HG02852 (cell line): ENCODE measurements at regions not wholly inside any gene's neighbourhood (a gene's known extent, or its start where the extent isn't known, plus 50 kb on each side); places are given as distances from the start of the nearest gene placed in this dataset.

Experiments
- ATAC-seq: cut with Tn5 transposase; IDR thresholded peaks from one replicate; pipeline ENCODE4 v1.9.1; 2021; ENCODE audit warnings: mild to moderate bottlenecking, moderate library complexity; ENCODE audit not compliant: unreplicated experiment

DNA sequence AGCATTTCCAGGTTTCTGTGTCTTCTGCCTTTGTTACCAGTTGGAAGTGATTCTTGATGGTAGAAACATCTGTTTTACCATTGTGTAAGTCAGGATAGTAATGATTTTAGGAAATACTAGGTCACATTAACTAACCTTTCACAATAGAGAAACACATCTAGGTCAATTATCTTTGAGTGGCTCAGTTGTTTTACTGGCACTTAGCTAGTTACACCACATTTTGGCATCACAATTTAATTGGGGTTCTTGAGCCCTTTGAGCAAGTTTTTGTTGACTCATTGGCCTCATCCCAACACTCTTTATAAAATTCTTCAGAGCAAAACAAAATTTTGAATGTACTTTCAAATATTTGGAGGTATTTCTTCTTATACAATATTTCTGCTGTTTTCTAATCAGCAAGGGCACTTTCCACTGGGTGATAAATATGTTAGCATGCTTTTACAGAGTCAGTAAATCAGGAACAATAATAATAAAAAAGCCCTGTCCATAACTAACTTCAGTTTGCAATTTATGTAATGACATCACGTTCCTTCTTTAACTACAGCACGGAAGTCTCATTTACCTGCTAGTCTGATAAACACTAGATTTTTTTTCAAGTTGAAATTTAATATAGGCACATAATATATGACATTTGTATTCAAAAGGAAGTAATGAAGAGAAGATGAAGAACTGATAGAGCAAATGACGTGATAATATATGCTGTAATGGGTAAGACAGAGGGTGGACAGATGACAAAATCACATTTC lies 64.8 kb upstream of the GK2 start:
- ATAC-seq: no peak

DNA sequence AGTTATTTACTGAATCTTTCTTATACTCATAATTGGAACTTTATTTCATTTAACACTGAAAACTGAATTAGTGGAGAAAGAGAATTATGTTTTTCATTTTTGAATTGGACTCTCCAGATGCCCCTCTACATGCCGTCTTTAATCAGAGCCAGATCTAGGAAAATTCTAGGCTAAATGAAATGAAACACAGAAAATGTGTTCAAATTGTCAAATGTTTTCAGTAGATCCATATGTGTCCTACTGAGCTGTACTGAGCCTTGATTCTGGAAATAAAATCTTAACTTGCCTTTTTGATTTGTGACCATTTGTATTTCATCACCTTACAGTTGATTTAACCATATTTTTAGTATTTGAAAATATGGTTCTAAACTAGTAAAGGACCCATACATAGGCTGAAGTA lies 64.0 kb upstream of the GK2 start:
- no peak for ATAC-seq

DNA sequence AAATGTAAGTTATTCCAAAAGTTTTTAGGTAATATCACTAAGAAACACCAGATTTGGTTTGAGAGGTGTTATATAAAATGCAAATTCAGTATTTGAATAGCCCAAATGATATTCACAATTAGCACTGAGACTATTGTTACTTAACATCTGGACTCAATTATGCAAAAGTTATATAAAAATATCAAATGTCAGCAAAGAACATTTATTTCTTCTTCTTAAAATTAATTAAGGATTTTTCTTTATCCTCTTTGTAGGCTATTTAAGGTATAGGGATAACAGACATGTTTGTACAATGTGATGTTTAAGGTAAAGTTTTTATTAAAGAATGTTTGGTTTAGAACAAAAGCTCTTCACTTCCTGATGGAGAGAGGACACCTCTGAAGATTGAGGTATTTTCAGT lies 63.3 kb upstream of the GK2 start:
- ATAC-seq: no peak

DNA sequence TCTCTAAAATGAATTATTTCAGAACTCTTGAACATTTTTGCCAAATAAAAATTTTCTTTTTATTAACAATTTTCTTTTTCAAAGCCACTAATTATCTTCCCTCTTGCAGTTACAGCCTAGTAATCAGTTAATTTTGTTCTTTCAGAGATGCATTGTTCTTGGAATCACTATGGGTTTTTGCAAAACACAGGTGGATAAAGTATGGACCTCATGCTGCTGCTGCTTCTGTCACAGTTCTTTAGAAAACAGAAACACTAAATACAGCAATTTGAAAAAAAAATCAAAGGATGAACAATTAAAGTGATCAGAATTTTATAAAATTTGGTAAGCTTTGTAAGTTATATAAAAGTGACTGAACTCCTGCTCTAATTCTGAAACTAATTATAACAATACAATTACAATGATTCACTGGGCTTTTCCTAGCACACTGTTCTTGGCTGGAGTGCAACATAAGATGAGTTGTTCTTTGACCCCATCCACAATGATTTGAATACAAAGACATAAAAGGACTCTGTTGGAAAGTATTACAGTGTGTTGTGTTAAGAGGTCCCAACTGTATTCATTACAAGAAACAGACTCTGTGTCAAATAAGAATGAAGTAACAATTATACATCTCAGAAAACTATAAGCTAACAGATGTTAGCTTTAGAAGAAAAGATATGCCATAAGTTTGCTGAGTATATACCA lies 59.4 kb upstream of the GK2 start:
- no peak for ATAC-seq

DNA sequence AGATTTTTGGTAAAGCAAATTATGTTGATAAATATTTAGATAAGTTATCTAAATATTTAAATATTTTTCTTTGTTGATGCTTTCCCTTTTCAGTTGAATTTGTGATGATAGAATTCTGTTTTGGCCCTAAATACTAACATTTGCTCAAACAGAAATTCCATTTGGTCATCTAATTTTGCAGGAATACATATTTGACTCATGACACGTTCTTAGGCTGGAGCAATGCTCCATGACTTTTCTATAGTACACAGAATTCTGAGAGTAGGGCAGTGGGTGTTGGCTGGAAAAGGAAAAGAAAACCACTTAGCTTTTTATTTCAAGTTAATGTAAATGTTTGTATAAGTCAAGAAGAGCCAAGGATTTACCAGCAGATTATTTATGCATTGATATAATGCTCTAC lies 58.6 kb upstream of the GK2 start:
- ATAC-seq: no peak
